PFSK-1 (cell line): ENCODE measurements at regions not wholly inside any gene's neighbourhood (a gene's known extent, or its start where the extent isn't known, plus 50 kb on each side); places are given as distances from the start of the nearest gene placed in this dataset.

Experiments
- POLR2AphosphoS5 ChIP-seq: IDR thresholded peaks from 2 replicates; pipeline ENCODE4 v1.6.1; 2012; ENCODE audit warnings: low read depth, mild to moderate bottlenecking, control low read depth, low read length, moderate library complexity
- REST ChIP-seq, 2 experiments: IDR thresholded peaks; 2 replicates each; pipeline versions ENCODE4 v1.6.1 to v1.8.0; 2011 to 2012; ENCODE audit warnings: low read depth in 2 of 2, low read length in 2 of 2, control low read depth in 1 of 2, inconsistent platforms in 1 of 2, mild to moderate bottlenecking in 1 of 2, moderate library complexity in 1 of 2; ENCODE audit not compliant: insufficient read depth in 1 of 2
- SIN3A ChIP-seq: IDR thresholded peaks from 2 replicates; pipeline ENCODE4 v1.6.1; 2012; ENCODE audit warnings: mild to moderate bottlenecking, low read length, moderate library complexity, borderline replicate concordance; ENCODE audit not compliant: insufficient read depth
- TAF1 ChIP-seq: IDR thresholded peaks from 2 replicates; pipeline ENCODE4 v1.6.1; 2012; ENCODE audit warnings: low read length, control low read depth, borderline replicate concordance; ENCODE audit not compliant: insufficient read depth

GRCh38 chr21:23858878-23859277 lies 1748.4 kb downstream of the MRPL39 start:
- TF ChIP-seq SIN3A (no peak), POLR2AphosphoS5 (no peak), REST (IDR thresholded peaks at IDR 0.05; ENCODE audit: insufficient read depth in 1 of 2, low read depth in 2 of 2, low read length in 2 of 2) (no peak), TAF1 (no peak)
